Subcutaneous abdominal adipose tissue (tissue), 5 donors: ENCODE measurements at regions not wholly inside any gene's neighbourhood (a gene's known extent, or its start where the extent isn't known, plus 50 kb on each side); places are given as distances from the start of the nearest gene placed in this dataset.

Experiments used
- H3K27ac ChIP-seq: one replicate; pipeline ENCODE4 v1.7.0; 2013; ENCODE audit warnings: low read depth, mild to moderate bottlenecking, inconsistent platforms, low read length, moderate library complexity
- H3K27me3 ChIP-seq, 5 donors: one replicate each; pipeline ENCODE4 v1.7.0; 2013; ENCODE audit warnings: low read length in 5 of 5, inconsistent platforms in 1 of 5; ENCODE audit not compliant: control insufficient read depth in 5 of 5, insufficient read depth in 4 of 5
- H3K36me3 ChIP-seq, 5 donors: one replicate each; pipeline ENCODE4 v1.7.0; 2013; ENCODE audit warnings: low read length in 5 of 5; ENCODE audit not compliant: control insufficient read depth in 5 of 5, insufficient read depth in 5 of 5
- H3K4me1 ChIP-seq, 5 donors: one replicate each; pipeline ENCODE4 v1.7.0; 2013; ENCODE audit warnings: low read length in 5 of 5, mild to moderate bottlenecking in 3 of 5, moderate library complexity in 1 of 5; ENCODE audit not compliant: control insufficient read depth in 5 of 5, insufficient read depth in 5 of 5
- H3K4me3 ChIP-seq, 5 donors: one replicate each; pipeline ENCODE4 v1.7.0; 2013; ENCODE audit warnings: low read length in 5 of 5, low read depth in 1 of 5
- H3K9ac ChIP-seq, 5 donors: one replicate each; pipeline ENCODE4 v1.7.0; 2013; ENCODE audit warnings: low read length in 5 of 5, mild to moderate bottlenecking in 4 of 5, moderate library complexity in 3 of 5
- H3K9me3 ChIP-seq, 5 donors: one replicate each; pipeline ENCODE4 v1.7.0; 2013; ENCODE audit warnings: low read length in 5 of 5; ENCODE audit not compliant: control insufficient read depth in 5 of 5
- donor health status: healthy.
- donor health status: healthy.
- donor health status: healthy.
- donor health status: healthy.
- donor health status: healthy.

- peaks cover 3 to 22% (median 11%) of the 10 kb centered on the region in 5 donors for H3K4me1 ChIP-seq
- H3K9me3 ChIP-seq = no peaks in the 10 kb centered on the region
- H3K36me3 ChIP-seq = no peaks in the 10 kb centered on the region
- H3K4me3 ChIP-seq = no peak overlapping the region
- no peaks in the 10 kb centered on the region for H3K27me3 ChIP-seq
- H3K27ac ChIP-seq = peak overlapping the region; percentile 40
- H3K9ac ChIP-seq = no peak overlapping the region
Measured at GRCh38 chr3:56976651-56977560, 83.6 kb upstream of the SPATA12 start.

- no peak overlapping the region for H3K9ac ChIP-seq
- no peak overlapping the region for H3K4me3 ChIP-seq
- H3K9me3 ChIP-seq = no peaks in the 10 kb centered on the region
- H3K27ac ChIP-seq = no peak overlapping the region
- no peaks in the 10 kb centered on the region for H3K27me3 ChIP-seq
- no peaks in the 10 kb centered on the region for H3K36me3 ChIP-seq
- H3K4me1 ChIP-seq = peaks cover 0 to 10% (median 4%) of the 10 kb centered on the region in 5 donors
Measured at GRCh38 chr3:56975567-56975966, 84.9 kb upstream of the SPATA12 start.

- H3K4me3 ChIP-seq = peak overlapping the region in 1 of 5 donors; percentile 36
- H3K4me1 ChIP-seq = peaks cover 0 to 8% (median 7%) of the 10 kb centered on the region in 5 donors
- H3K27ac ChIP-seq = no peak overlapping the region
- H3K9ac ChIP-seq = no peak overlapping the region
- no peaks in the 10 kb centered on the region for H3K36me3 ChIP-seq
- no peaks in the 10 kb centered on the region for H3K9me3 ChIP-seq
- H3K27me3 ChIP-seq = no peaks in the 10 kb centered on the region
Measured at GRCh38 chr3:56974247-56974930, 86.1 kb upstream of the SPATA12 start.

DNA sequence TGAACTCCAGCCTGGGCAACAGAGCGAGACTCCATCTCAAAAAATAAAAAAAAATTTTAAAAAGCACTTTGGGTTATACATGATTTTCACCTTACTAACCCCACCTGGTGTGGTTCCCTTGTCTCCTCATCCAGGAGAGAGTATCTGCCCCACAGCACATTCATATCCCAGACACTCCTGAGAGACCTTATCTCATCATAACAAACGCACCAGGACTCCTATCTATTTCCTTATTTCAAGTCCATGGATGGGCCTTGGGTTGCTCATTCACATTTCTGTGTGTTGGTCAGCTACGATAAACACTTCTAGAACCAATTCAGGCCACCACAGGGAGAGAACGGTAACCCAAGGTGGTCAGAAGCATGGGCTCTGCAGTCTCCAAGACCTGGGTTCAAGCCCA lies 88.6 kb upstream of the SPATA12 start:
- Histone ChIP-seq H3K27ac (no peak overlapping the region), H3K4me3 (no peak overlapping the region), H3K27me3 (no peaks in the 10 kb centered on the region), H3K4me1 (peaks cover 0 to 7% (median 3%) of the 10 kb centered on the region in 5 donors), H3K9me3 (no peaks in the 10 kb centered on the region), H3K36me3 (no peaks in the 10 kb centered on the region), H3K9ac (no peak overlapping the region)

DNA sequence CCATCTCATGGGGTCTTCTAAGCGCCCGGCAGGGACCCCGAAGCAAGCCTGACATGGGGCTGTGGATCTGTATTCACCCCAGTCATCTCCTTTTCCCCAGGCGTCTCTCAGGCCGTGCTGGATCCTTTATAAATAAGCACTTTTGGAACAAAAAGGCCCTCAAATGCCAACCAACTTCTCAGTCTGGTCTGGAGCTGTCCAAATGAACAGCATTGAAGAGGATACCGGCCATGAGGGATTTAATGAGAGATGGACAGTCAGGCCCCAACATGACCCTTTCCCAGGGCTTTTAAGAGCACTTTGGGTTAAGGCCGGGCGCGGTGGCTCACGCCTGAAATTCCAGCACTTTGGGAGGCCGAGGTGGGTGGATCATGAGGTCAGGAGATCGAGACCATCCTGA lies 89.2 kb upstream of the SPATA12 start:
- no peak overlapping the region for H3K4me3 ChIP-seq
- H3K9me3 ChIP-seq = no peaks in the 10 kb centered on the region
- no peaks in the 10 kb centered on the region for H3K27me3 ChIP-seq
- H3K4me1 ChIP-seq = peaks cover 0 to 7% (median 0%) of the 10 kb centered on the region in 5 donors
- no peak overlapping the region for H3K27ac ChIP-seq
- H3K36me3 ChIP-seq = no peaks in the 10 kb centered on the region
- H3K9ac ChIP-seq = no peak overlapping the region

- H3K9ac ChIP-seq = no peak overlapping the region
- H3K36me3 ChIP-seq = no peaks in the 10 kb centered on the region
- no peak overlapping the region for H3K4me3 ChIP-seq
- H3K27me3 ChIP-seq = no peaks in the 10 kb centered on the region
- no peak overlapping the region for H3K27ac ChIP-seq
- H3K9me3 ChIP-seq = no peaks in the 10 kb centered on the region
- H3K4me1 ChIP-seq = peaks cover 0 to 7% (median 0%) of the 10 kb centered on the region in 5 donors
Measured at GRCh38 chr3:56970461-56970879, 90.0 kb upstream of the SPATA12 start.

- Histone ChIP-seq H3K36me3 (no peaks in the 10 kb centered on the region), H3K27ac (no peak overlapping the region), H3K4me3 (no peak overlapping the region), H3K9ac (no peak overlapping the region), H3K4me1 (peaks cover 0 to 7% (median 0%) of the 10 kb centered on the region in 5 donors), H3K9me3 (peaks cover 0 to 4% (median 0%) of the 10 kb centered on the region in 5 donors), H3K27me3 (no peaks in the 10 kb centered on the region)
Measured at GRCh38 chr3:56969851-56970250, 90.6 kb upstream of the SPATA12 start.

DNA sequence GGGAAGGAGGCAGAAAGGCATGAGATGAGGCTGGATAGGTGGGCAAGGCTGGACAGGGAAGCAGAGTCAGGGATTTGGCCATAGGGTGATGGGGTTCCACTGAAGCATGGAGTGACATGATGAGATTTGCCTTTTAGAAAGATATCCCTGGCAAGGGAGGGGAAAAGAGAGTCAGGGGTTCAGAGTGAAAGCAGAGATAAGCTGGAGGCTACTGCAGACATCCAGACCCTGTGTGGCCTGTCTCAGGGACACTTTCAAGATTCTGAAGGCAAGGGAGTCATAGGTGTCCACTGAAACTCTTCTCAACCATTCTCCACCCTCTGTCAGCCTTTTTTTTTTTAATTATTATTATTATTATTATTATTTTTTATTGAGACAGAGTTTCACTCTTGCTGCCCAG lies 94.0 kb upstream of the SPATA12 start:
- Histone ChIP-seq H3K27me3 (no peaks in the 10 kb centered on the region), H3K27ac (no peak overlapping the region), H3K4me3 (no peak overlapping the region)

GRCh38 chr3:56966104-56966503 lies 94.4 kb upstream of the SPATA12 start:
- H3K27me3 ChIP-seq = no peaks in the 10 kb centered on the region
- peaks cover 0 to 7% (median 0%) of the 10 kb centered on the region in 5 donors for H3K9me3 ChIP-seq
- no peak overlapping the region for H3K4me3 ChIP-seq
- H3K4me1 ChIP-seq = peaks cover 0 to 7% (median 0%) of the 10 kb centered on the region in 5 donors
- H3K27ac ChIP-seq = no peak overlapping the region
- H3K9ac ChIP-seq = no peak overlapping the region
- no peaks in the 10 kb centered on the region for H3K36me3 ChIP-seq

More for the DNA sequence above, 94.0 kb upstream of the SPATA12 start:
- H3K9me3 ChIP-seq = peaks cover 0 to 7% (median 0%) of the 10 kb centered on the region in 5 donors
- peaks cover 0 to 7% (median 0%) of the 10 kb centered on the region in 5 donors for H3K4me1 ChIP-seq
- no peak overlapping the region for H3K9ac ChIP-seq
- no peaks in the 10 kb centered on the region for H3K36me3 ChIP-seq

DNA sequence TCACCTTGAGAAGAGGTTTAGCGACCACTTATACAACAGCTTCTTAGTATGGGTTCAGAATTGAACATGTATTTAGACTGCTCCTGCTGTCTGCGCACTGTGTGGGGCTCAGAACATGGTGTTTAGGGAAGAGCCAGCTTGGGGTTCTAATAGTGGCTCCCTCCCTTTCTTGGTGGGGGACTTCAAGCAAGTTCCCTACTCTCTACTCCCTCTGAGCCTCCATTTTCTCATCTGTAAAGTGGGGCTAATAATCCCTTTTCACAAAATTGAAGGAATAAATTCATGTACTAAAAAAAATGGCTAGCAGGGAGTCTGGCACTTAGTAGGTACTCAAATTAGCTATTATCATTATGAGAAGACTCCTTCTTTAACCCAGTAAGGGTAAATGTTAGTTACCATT lies 97.5 kb upstream of the SPATA12 start:
- Histone ChIP-seq H3K27ac (no peak overlapping the region), H3K9me3 (peaks cover 0 to 7% (median 0%) of the 10 kb centered on the region in 5 donors), H3K36me3 (no peaks in the 10 kb centered on the region), H3K9ac (no peak overlapping the region), H3K4me3 (no peak overlapping the region), H3K4me1 (peaks cover 0 to 2% (median 0%) of the 10 kb centered on the region in 5 donors), H3K27me3 (no peaks in the 10 kb centered on the region)
